ENCODE measurements at regions not wholly inside any gene's neighbourhood (a gene's known extent, or its start where the extent isn't known, plus 50 kb on each side); places are given as distances from the start of the nearest gene placed in this dataset.

DNA sequence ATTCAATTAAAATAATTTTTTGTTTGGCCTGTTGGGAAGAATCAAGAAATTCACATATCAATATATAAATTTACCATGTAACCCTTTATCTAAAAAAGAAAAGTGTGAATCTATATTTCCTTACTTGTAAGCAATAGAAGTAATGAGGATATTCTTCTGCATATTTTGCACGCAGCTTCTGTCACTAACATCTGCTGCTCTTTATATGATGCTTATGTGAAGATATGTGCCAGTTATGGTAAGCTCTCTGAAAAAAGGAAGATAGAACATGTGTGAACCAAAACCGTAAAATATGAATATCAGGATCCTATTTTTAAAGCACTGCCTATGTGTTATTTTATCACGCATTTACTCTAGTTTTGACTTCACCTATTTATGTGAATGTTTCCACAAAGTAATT, 96.4 kb upstream of the ATP11B start:
- TF ChIP-seq CTCF (conservative IDR thresholded peaks at IDR 0.05) = no peak
- no peak for TF ChIP-seq ZFX (IDR thresholded peaks at IDR 0.05)

Measured in C4-2B (cell line).